HCT116 (cell line): ENCODE measurements at regions not wholly inside any gene's neighbourhood (a gene's known extent, or its start where the extent isn't known, plus 50 kb on each side); places are given as distances from the start of the nearest gene placed in this dataset.

Experiments used
- ATAC-seq: fragments of 200-7000 bp; cut with Tn5 transposase; 2 replicates; pipeline ENCODE4 v1.9.1; 2020; ENCODE audit warnings: mild to moderate bottlenecking, moderate library complexity
- BruUV-seq: library from RNA; stranded (reverse); fragments of 400-500 nt; replicated peaks from 2 replicates; lab custom pipeline; 2021; lab: Mats Ljungman, UMichigan
- CTCF ChIA-PET: fragments of 300-600 bp; sonication (Branson Sonifier 250); formaldehyde crosslinking; loops from one replicate; lab custom pipeline; 2021; ENCODE audit warnings: antibody characterized with exemption; lab: Charles Lee
- POLR2A ChIA-PET: fragments of 300-600, 350-600 bp; sonication (Branson Sonifier 250); formaldehyde crosslinking; loops from one replicate; lab custom pipeline; 2021; ENCODE audit warnings: antibody characterized with exemption; lab: Charles Lee
- RAD21 ChIA-PET, 2 experiments: fragments of 300-600 bp; sonication (Branson Sonifier 250); formaldehyde crosslinking; loops; one replicate each; lab custom pipeline; 2023; ENCODE audit warnings: low total read pairs in 2 of 2; ENCODE audit not compliant: uncharacterized antibody in 2 of 2, unreplicated experiment in 2 of 2, low non-redundant PET in 1 of 2; lab: Charles Lee
- DNase-seq: peaks from one replicate; pipeline ENCODE4 v3.0.0-alpha.2; 2010; ENCODE audit warnings: low read depth, low spot score
- H2AFZ ChIP-seq: fragments of 200-600 bp; shearing (Covaris generic), sonication (generic); 2 replicates; pipeline ENCODE4 v1.6.1; 2017; ENCODE audit warnings: low read depth, mixed run types, mixed read lengths, antibody characterized with exemption, low read length; ENCODE audit not compliant: poor library complexity, severe bottlenecking
- H3K27ac ChIP-seq: 2 replicates; pipeline ENCODE4 v1.5.1; 2012; ENCODE audit warnings: low read depth, low read length
- H3K27me3 ChIP-seq: fragments of 200-600 bp; sonication (generic); 2 replicates; pipeline ENCODE4 v1.6.1; 2016; ENCODE audit warnings: mixed run types, low read length, mixed read lengths; ENCODE audit not compliant: insufficient read depth
- H3K36me3 ChIP-seq, 2 experiments: fragments of 200-500 bp in 1 of 2; fragments of 200-600 bp in 1 of 2; sonication (Bioruptor generic) in 1 of 2; sonication (generic) in 1 of 2; 2 replicates each; pipeline versions ENCODE4 v1.5.1 to v1.6.1; 2014 to 2016; ENCODE audit warnings: low read length in 2 of 2, inconsistent platforms in 1 of 2, mixed read lengths in 1 of 2, mixed run types in 1 of 2; ENCODE audit not compliant: insufficient read depth in 2 of 2, control insufficient read depth in 1 of 2
- H3K4me1 ChIP-seq, 2 experiments: fragments of 200-600 bp in 1 of 2; sonication (generic) in 1 of 2; 2 replicates each; pipeline versions ENCODE4 v1.5.1 to v1.6.1; 2012 to 2017; ENCODE audit warnings: low read length in 2 of 2, inconsistent platforms in 1 of 2, mild to moderate bottlenecking in 1 of 2, mixed read lengths in 1 of 2, mixed run types in 1 of 2, moderate library complexity in 1 of 2; ENCODE audit not compliant: insufficient read depth in 2 of 2, control insufficient read depth in 1 of 2
- H3K4me2 ChIP-seq: fragments of 200-600 bp; sonication (generic); 2 replicates; pipeline ENCODE4 v1.6.1; 2017; ENCODE audit warnings: mixed run types, low read length, mixed read lengths
- H3K4me3 ChIP-seq, 2 experiments: fragments of 200-600 bp in 1 of 2; sonication (generic) in 1 of 2; replicated peaks in 1 of 2; 2 replicates each; pipeline ENCODE4 v1.5.1; 2011 to 2016; ENCODE audit warnings: low read length in 2 of 2, control low read depth in 1 of 2, low read depth in 1 of 2, mild to moderate bottlenecking in 1 of 2, mixed read lengths in 1 of 2, mixed run types in 1 of 2
- H3K79me2 ChIP-seq: fragments of 200-600 bp; sonication (generic); 2 replicates; pipeline ENCODE4 v1.6.1; 2017; ENCODE audit warnings: mild to moderate bottlenecking, mixed run types, low read length, moderate library complexity, mixed read lengths; ENCODE audit not compliant: insufficient read depth
- H3K9ac ChIP-seq: fragments of 200-600 bp; sonication (generic); 2 replicates; pipeline ENCODE4 v1.6.1; 2016; ENCODE audit warnings: low read length, mixed read lengths
- H3K9me2 ChIP-seq: fragments of 200-600 bp; sonication (generic), shearing (Covaris generic); 2 replicates; pipeline ENCODE4 v1.6.1; 2017; ENCODE audit warnings: mixed run types, mild to moderate bottlenecking, moderate library complexity; ENCODE audit not compliant: insufficient read depth
- H3K9me3 ChIP-seq, 2 experiments: fragments of 200-500 bp in 1 of 2; fragments of 200-600 bp in 1 of 2; sonication (Bioruptor generic) in 1 of 2; sonication (generic) in 1 of 2; 2 replicates each; pipeline ENCODE4 v1.6.1; 2014 to 2017; ENCODE audit warnings: low read length in 2 of 2, mixed read lengths in 2 of 2, inconsistent platforms in 1 of 2, low read depth in 1 of 2, mild to moderate bottlenecking in 1 of 2, mixed run types in 1 of 2, moderate library complexity in 1 of 2; ENCODE audit not compliant: control insufficient read depth in 1 of 2, insufficient read depth in 1 of 2
- H4K20me1 ChIP-seq: fragments of 200-600 bp; sonication (generic), shearing (Covaris generic); 2 replicates; pipeline ENCODE4 v1.6.1; 2017; ENCODE audit warnings: mixed run types, mild to moderate bottlenecking, moderate library complexity; ENCODE audit not compliant: insufficient read depth
- CEBPB ChIP-seq: IDR thresholded peaks from 2 replicates; pipeline ENCODE4 v1.6.1; 2012; ENCODE audit warnings: low read depth
- EZH2phosphoT487 ChIP-seq: fragments of 200-600 bp; IDR thresholded peaks from 2 replicates; pipeline ENCODE4 v1.6.1; 2018; ENCODE audit warnings: antibody characterized with exemption, borderline replicate concordance
- YY1 ChIP-seq: IDR thresholded peaks from 2 replicates; pipeline ENCODE4 v1.6.1; 2011; ENCODE audit warnings: low read length, low read depth, moderate library complexity, mild to moderate bottlenecking; ENCODE audit not compliant: insufficient replicate concordance; ENCODE audit errors: extremely low read depth
- intact Hi-C: fragments of 100-400 bp; cut with micrococcal nuclease; formaldehyde crosslinking; loops from 2 replicates; pipeline ENCODE4 v1.10.0; 2022
- TF ChIP-seq, protein P1 (sequence below): IDR thresholded peaks from 2 replicates; pipeline ENCODE4 v1.6.1; 2011; ENCODE audit warnings: mild to moderate bottlenecking, low read length, moderate library complexity; ENCODE audit not compliant: insufficient replicate concordance; ENCODE audit errors: extremely low read depth
- TF ChIP-seq, protein P2 (sequence below): IDR thresholded peaks from 2 replicates; pipeline ENCODE4 v1.6.1; 2012; ENCODE audit warnings: low read depth

DNA sequence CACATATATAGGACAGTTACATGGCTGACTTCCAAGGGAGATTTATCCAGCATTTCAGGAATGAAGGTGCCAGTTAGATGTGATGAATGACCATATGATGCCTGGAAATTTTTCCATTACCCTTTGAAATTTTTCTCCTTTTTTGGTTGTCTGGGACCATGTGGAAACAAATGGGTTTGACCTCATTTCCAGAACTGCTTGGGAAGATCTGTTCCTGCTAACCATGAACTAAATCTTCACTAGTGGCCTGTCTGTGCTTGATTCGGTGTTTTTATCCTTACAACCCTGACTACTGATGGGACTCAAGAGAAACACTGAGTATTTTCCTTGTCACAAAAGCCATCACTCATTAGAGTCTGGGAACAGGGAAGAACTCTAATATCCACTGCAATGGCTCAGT, 409.4 kb downstream of the PDCD6IP start:
- Histone ChIP-seq H3K4me2 (no peak overlapping the region), H2AFZ (no peak overlapping the region), H4K20me1 (no peaks in the 10 kb centered on the region), H3K27me3 (0 out of 2 replicates have a peak, but pooled peaks cover 7% of the 10 kb centered on the region), H3K36me3 (no peaks in the 10 kb centered on the region), H3K79me2 (no peaks in the 10 kb centered on the region), H3K4me3 (no peak overlapping the region), H3K9me2 (no peaks in the 10 kb centered on the region), H3K27ac (no peak overlapping the region), H3K9ac (no peak overlapping the region), H3K9me3 (no peaks in the 10 kb centered on the region), H3K4me1 (no peaks in the 10 kb centered on the region)
- ATAC-seq = no peak
- TF ChIP-seq, protein P1, sequence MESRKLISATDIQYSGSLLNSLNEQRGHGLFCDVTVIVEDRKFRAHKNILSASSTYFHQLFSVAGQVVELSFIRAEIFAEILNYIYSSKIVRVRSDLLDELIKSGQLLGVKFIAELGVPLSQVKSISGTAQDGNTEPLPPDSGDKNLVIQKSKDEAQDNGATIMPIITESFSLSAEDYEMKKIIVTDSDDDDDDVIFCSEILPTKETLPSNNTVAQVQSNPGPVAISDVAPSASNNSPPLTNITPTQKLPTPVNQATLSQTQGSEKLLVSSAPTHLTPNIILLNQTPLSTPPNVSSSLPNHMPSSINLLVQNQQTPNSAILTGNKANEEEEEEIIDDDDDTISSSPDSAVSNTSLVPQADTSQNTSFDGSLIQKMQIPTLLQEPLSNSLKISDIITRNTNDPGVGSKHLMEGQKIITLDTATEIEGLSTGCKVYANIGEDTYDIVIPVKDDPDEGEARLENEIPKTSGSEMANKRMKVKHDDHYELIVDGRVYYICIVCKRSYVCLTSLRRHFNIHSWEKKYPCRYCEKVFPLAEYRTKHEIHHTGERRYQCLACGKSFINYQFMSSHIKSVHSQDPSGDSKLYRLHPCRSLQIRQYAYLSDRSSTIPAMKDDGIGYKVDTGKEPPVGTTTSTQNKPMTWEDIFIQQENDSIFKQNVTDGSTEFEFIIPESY = no peak
- TF ChIP-seq YY1 = no peak
- ChIA-PET CTCF (no interaction called here), RAD21 (no interaction called here), POLR2A (no interaction called here)
- DNase-seq = no peak
- intact Hi-C loops = no loop called here
- no TSS peak for BruUV-seq

DNA sequence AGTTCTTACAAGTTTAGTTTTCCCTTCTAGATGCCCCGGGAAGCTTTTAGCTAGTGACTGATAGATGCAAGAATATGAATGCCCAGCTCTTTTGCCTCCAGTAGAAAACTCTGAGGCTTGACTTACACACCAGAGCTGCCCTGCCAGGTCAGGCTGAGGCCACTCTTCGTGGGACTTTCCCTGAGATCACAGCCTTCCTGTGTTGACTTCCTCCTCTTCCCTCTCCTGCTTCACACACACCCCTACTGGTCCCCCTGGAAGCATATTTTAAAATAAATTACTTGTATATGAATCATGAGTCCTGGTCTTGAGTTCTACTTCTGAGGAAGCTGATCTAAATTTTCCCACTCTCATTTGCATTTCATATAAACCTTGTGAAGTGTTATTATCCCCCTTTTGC, 413.7 kb downstream of the PDCD6IP start:
- TF ChIP-seq EZH2phosphoT487 (no peak), CEBPB (no peak)
- TF ChIP-seq, protein P2, sequence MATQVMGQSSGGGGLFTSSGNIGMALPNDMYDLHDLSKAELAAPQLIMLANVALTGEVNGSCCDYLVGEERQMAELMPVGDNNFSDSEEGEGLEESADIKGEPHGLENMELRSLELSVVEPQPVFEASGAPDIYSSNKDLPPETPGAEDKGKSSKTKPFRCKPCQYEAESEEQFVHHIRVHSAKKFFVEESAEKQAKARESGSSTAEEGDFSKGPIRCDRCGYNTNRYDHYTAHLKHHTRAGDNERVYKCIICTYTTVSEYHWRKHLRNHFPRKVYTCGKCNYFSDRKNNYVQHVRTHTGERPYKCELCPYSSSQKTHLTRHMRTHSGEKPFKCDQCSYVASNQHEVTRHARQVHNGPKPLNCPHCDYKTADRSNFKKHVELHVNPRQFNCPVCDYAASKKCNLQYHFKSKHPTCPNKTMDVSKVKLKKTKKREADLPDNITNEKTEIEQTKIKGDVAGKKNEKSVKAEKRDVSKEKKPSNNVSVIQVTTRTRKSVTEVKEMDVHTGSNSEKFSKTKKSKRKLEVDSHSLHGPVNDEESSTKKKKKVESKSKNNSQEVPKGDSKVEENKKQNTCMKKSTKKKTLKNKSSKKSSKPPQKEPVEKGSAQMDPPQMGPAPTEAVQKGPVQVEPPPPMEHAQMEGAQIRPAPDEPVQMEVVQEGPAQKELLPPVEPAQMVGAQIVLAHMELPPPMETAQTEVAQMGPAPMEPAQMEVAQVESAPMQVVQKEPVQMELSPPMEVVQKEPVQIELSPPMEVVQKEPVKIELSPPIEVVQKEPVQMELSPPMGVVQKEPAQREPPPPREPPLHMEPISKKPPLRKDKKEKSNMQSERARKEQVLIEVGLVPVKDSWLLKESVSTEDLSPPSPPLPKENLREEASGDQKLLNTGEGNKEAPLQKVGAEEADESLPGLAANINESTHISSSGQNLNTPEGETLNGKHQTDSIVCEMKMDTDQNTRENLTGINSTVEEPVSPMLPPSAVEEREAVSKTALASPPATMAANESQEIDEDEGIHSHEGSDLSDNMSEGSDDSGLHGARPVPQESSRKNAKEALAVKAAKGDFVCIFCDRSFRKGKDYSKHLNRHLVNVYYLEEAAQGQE = no peak
- no peaks in the 10 kb centered on the region for H3K4me1 ChIP-seq
- DNase-seq = no peak
- intact Hi-C loops = no loop called here
- ChIA-PET CTCF (no interaction called here), POLR2A (no interaction called here), RAD21 (no interaction called here)
- no peak overlapping the region for H2AFZ ChIP-seq
- H3K9me3 ChIP-seq = no peaks in the 10 kb centered on the region
- no peak for ATAC-seq
- no peaks in the 10 kb centered on the region for H4K20me1 ChIP-seq
- H3K27ac ChIP-seq = no peak overlapping the region
- H3K79me2 ChIP-seq = no peaks in the 10 kb centered on the region
- no TSS peak for BruUV-seq
- H3K4me3 ChIP-seq = no peak overlapping the region
- no peaks in the 10 kb centered on the region for H3K36me3 ChIP-seq
- H3K9me2 ChIP-seq = no peaks in the 10 kb centered on the region
- no peak overlapping the region for H3K9ac ChIP-seq
- H3K27me3 ChIP-seq = 0 out of 2 replicates have a peak, but pooled peaks cover 13% of the 10 kb centered on the region
- H3K4me2 ChIP-seq = no peak overlapping the region
